ENCODE measurements at regions not wholly inside any gene's neighbourhood (a gene's known extent, or its start where the extent isn't known, plus 50 kb on each side); places are given as distances from the start of the nearest gene placed in this dataset.

- no peak for DNase-seq (ENCODE audit: low read depth in 2 of 2)
Observed at GRCh38 chr18:65610939-65611338, 139.9 kb upstream of the CDH7 start.

GRCh38 chr18:65608471-65608870, 142.3 kb upstream of the CDH7 start:
- H3K27me3 ChIP-seq (ENCODE audit: control insufficient read depth, insufficient read depth, low read length) = no peaks in the 10 kb centered on the region
- no peak overlapping the region for H3K27ac ChIP-seq (ENCODE audit: insufficient read depth, low read length)
- H3K9ac ChIP-seq (ENCODE audit: insufficient read depth, low read length) = no peak overlapping the region
- TF ChIP-seq CTCF (conservative IDR thresholded peaks at IDR 0.05 in 1 of 2, IDR thresholded peaks at IDR 0.05 in 1 of 2; ENCODE audit: low read depth in 1 of 2, low read length in 2 of 2) = no peak
- TF ChIP-seq EZH2 (IDR thresholded peaks at IDR 0.05; ENCODE audit: low read length, missing control alignments) = no peak
- H3K4me1 ChIP-seq (ENCODE audit: control insufficient read depth, extremely low read depth, insufficient read depth, low read length) = no peaks in the 10 kb centered on the region
- DNase-seq (ENCODE audit: low read depth in 2 of 2) = no peak
- no peaks in the 10 kb centered on the region for H3K9me3 ChIP-seq (ENCODE audit: control insufficient read depth, insufficient read depth, low read depth, low read length)
- no peak overlapping the region for H3K4me3 ChIP-seq (replicated peaks in 1 of 4; ENCODE audit: control extremely low read depth in 1 of 4, insufficient read depth in 1 of 4, low read depth in 3 of 4, low read length in 4 of 4)
- H2AFZ ChIP-seq (ENCODE audit: low read length) = no peak overlapping the region
- H3K79me2 ChIP-seq (ENCODE audit: control insufficient read depth, insufficient read depth, low read length) = no peaks in the 10 kb centered on the region
- no peaks in the 10 kb centered on the region for H3K36me3 ChIP-seq (ENCODE audit: control insufficient read depth, insufficient read depth, low read length)
- H3K4me2 ChIP-seq (ENCODE audit: extremely low read depth, insufficient read depth, low read length) = no peak overlapping the region
- H4K20me1 ChIP-seq (ENCODE audit: control insufficient read depth, extremely low read depth, insufficient read depth, low read length) = no peaks in the 10 kb centered on the region

More at GRCh38 chr18:65610939-65611338, 139.9 kb upstream of the CDH7 start:
- H3K4me2 ChIP-seq (ENCODE audit: extremely low read depth, insufficient read depth, low read length) = no peak overlapping the region
- H4K20me1 ChIP-seq (ENCODE audit: control insufficient read depth, extremely low read depth, insufficient read depth, low read length) = no peaks in the 10 kb centered on the region
- no peak overlapping the region for H2AFZ ChIP-seq (ENCODE audit: low read length)
- TF ChIP-seq EZH2 (IDR thresholded peaks at IDR 0.05; ENCODE audit: low read length, missing control alignments) = no peak
- H3K9ac ChIP-seq (ENCODE audit: insufficient read depth, low read length) = no peak overlapping the region
- H3K79me2 ChIP-seq (ENCODE audit: control insufficient read depth, insufficient read depth, low read length) = no peaks in the 10 kb centered on the region
- no peaks in the 10 kb centered on the region for H3K4me1 ChIP-seq (ENCODE audit: control insufficient read depth, extremely low read depth, insufficient read depth, low read length)
- no peaks in the 10 kb centered on the region for H3K36me3 ChIP-seq (ENCODE audit: control insufficient read depth, insufficient read depth, low read length)
- H3K27ac ChIP-seq (ENCODE audit: insufficient read depth, low read length) = no peak overlapping the region
- H3K4me3 ChIP-seq (replicated peaks in 1 of 4; ENCODE audit: control extremely low read depth in 1 of 4, insufficient read depth in 1 of 4, low read depth in 3 of 4, low read length in 4 of 4) = no peak overlapping the region
- no peaks in the 10 kb centered on the region for H3K9me3 ChIP-seq (ENCODE audit: control insufficient read depth, insufficient read depth, low read depth, low read length)
- no peaks in the 10 kb centered on the region for H3K27me3 ChIP-seq (ENCODE audit: control insufficient read depth, insufficient read depth, low read length)

GRCh38 chr18:65607161-65607560, 143.7 kb upstream of the CDH7 start:
- Histone ChIP-seq H3K79me2 (ENCODE audit: control insufficient read depth, insufficient read depth, low read length) (no peaks in the 10 kb centered on the region), H3K4me1 (ENCODE audit: control insufficient read depth, extremely low read depth, insufficient read depth, low read length) (no peaks in the 10 kb centered on the region), H3K9me3 (ENCODE audit: control insufficient read depth, insufficient read depth, low read depth, low read length) (no peaks in the 10 kb centered on the region), H3K27ac (ENCODE audit: insufficient read depth, low read length) (no peak overlapping the region), H3K4me2 (ENCODE audit: extremely low read depth, insufficient read depth, low read length) (no peak overlapping the region), H3K4me3 (replicated peaks in 1 of 4; ENCODE audit: control extremely low read depth in 1 of 4, insufficient read depth in 1 of 4, low read depth in 3 of 4, low read length in 4 of 4) (no peak overlapping the region), H3K36me3 (ENCODE audit: control insufficient read depth, insufficient read depth, low read length) (no peaks in the 10 kb centered on the region), H3K27me3 (ENCODE audit: control insufficient read depth, insufficient read depth, low read length) (no peaks in the 10 kb centered on the region), H3K9ac (ENCODE audit: insufficient read depth, low read length) (no peak overlapping the region), H2AFZ (ENCODE audit: low read length) (no peak overlapping the region), H4K20me1 (ENCODE audit: control insufficient read depth, extremely low read depth, insufficient read depth, low read length) (no peaks in the 10 kb centered on the region)
- no peak for TF ChIP-seq CTCF (conservative IDR thresholded peaks at IDR 0.05 in 1 of 2, IDR thresholded peaks at IDR 0.05 in 1 of 2; ENCODE audit: low read depth in 1 of 2, low read length in 2 of 2)
- TF ChIP-seq EZH2 (IDR thresholded peaks at IDR 0.05; ENCODE audit: low read length, missing control alignments) = no peak
- DNase-seq (ENCODE audit: low read depth in 2 of 2) = no peak

All from fibroblast of lung (primary cell).